Neural progenitor cell (in vitro differentiated cells): ENCODE measurements at regions not wholly inside any gene's neighbourhood (a gene's known extent, or its start where the extent isn't known, plus 50 kb on each side); places are given as distances from the start of the nearest gene placed in this dataset.

Source experiments
- EZH2phosphoT487 ChIP-seq: fragments of 200-600 bp; sonication (generic); IDR thresholded peaks from 2 replicates; pipeline ENCODE4 v1.6.1; 2017; ENCODE audit warnings: antibody characterized with exemption
- TF ChIP-seq, protein P1 (sequence below): fragments of 200-600 bp; sonication (generic); IDR thresholded peaks from 2 replicates; pipeline ENCODE4 v1.5.1; 2017; ENCODE audit warnings: antibody characterized with exemption, mild to moderate bottlenecking

DNA sequence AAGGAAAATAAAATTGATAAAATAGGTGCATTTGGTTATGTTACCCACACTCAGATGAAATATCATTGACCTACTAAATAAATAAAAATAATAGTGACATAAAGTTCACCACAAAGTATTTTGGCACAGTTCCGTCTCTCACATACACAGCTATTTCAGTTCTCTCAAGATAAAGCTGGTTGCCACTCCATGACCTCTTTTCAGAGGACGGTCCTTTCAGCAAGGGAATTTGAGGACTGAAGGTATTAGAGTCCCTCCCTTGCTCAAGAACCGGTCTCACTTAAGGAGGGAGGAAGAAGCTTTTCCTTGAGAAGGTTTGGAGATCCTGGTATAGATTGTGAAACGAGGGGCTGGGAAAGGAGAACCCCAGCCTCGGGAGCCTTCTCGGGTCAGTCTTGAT lies 285.5 kb upstream of the CFAP20DC start:
- TF ChIP-seq EZH2phosphoT487: no peak
- TF ChIP-seq, protein P1, sequence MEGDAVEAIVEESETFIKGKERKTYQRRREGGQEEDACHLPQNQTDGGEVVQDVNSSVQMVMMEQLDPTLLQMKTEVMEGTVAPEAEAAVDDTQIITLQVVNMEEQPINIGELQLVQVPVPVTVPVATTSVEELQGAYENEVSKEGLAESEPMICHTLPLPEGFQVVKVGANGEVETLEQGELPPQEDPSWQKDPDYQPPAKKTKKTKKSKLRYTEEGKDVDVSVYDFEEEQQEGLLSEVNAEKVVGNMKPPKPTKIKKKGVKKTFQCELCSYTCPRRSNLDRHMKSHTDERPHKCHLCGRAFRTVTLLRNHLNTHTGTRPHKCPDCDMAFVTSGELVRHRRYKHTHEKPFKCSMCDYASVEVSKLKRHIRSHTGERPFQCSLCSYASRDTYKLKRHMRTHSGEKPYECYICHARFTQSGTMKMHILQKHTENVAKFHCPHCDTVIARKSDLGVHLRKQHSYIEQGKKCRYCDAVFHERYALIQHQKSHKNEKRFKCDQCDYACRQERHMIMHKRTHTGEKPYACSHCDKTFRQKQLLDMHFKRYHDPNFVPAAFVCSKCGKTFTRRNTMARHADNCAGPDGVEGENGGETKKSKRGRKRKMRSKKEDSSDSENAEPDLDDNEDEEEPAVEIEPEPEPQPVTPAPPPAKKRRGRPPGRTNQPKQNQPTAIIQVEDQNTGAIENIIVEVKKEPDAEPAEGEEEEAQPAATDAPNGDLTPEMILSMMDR: no peak
